Keratinocyte (primary cell): ENCODE measurements at regions not wholly inside any gene's neighbourhood (a gene's known extent, or its start where the extent isn't known, plus 50 kb on each side); places are given as distances from the start of the nearest gene placed in this dataset.

Source experiments
- DNase-seq: peaks from one replicate; pipeline ENCODE4 v3.0.0-alpha.2; 2011; ENCODE audit warnings: low read depth, missing footprints, low spot score
- FAIRE-seq: peaks from 2 replicates; lab custom pipeline; 2011; peaks lifted over from hg19 to GRCh38; lab: Jason Lieb, UNC
- H2AFZ ChIP-seq: 2 replicates; pipeline ENCODE4 v1.6.0; 2012; ENCODE audit warnings: low read length, control low read depth, inconsistent platforms; ENCODE audit not compliant: control insufficient read depth
- H3K27ac ChIP-seq: 2 replicates; pipeline ENCODE4 v1.5.1; 2011; ENCODE audit warnings: low read length; ENCODE audit not compliant: control insufficient read depth, insufficient read depth
- H3K27me3 ChIP-seq: 3 replicates; pipeline ENCODE4 v1.6.0; 2011; ENCODE audit warnings: low read length; ENCODE audit not compliant: control insufficient read depth, insufficient read depth; ENCODE audit errors: extremely low read depth
- H3K36me3 ChIP-seq, 2 experiments: 2 replicates in 1 of 2; 3 replicates in 1 of 2; pipeline ENCODE4 v1.5.1; 2011; ENCODE audit warnings: low read length in 2 of 2, mild to moderate bottlenecking in 1 of 2; ENCODE audit not compliant: control insufficient read depth in 2 of 2, insufficient read depth in 2 of 2; ENCODE audit errors: extremely low read depth in 1 of 2
- H3K4me1 ChIP-seq: 3 replicates; pipeline ENCODE4 v1.5.1; 2011; ENCODE audit warnings: low read length; ENCODE audit not compliant: control insufficient read depth, insufficient read depth; ENCODE audit errors: extremely low read depth
- H3K4me2 ChIP-seq: 3 replicates; pipeline ENCODE4 v1.6.0; 2011; ENCODE audit warnings: low read depth, low read length; ENCODE audit not compliant: control insufficient read depth, insufficient read depth; ENCODE audit errors: extremely low read depth
- H3K4me3 ChIP-seq, 3 experiments: fragments of 200-600 bp in 1 of 3; sonication (generic) in 1 of 3; 2 replicates in 2 of 3; 3 replicates in 1 of 3; pipeline ENCODE4 v1.5.1; 2011 to 2016; ENCODE audit warnings: low read length in 3 of 3, mild to moderate bottlenecking in 3 of 3, control low read depth in 2 of 3, inconsistent platforms in 1 of 3, low read depth in 1 of 3, mixed read lengths in 1 of 3, mixed run types in 1 of 3, moderate library complexity in 1 of 3; ENCODE audit not compliant: control insufficient read depth in 2 of 3, insufficient read depth in 2 of 3; ENCODE audit errors: extremely low read depth in 1 of 3
- H3K79me2 ChIP-seq: 2 replicates; pipeline ENCODE4 v1.6.0; 2012; ENCODE audit warnings: low read length; ENCODE audit not compliant: control insufficient read depth, insufficient read depth
- H3K9ac ChIP-seq: 3 replicates; pipeline ENCODE4 v1.6.0; 2011; ENCODE audit warnings: low read length; ENCODE audit not compliant: control insufficient read depth, insufficient read depth; ENCODE audit errors: extremely low read depth
- H3K9me1 ChIP-seq: 3 replicates; pipeline ENCODE4 v1.6.0; 2011; ENCODE audit warnings: low read length; ENCODE audit not compliant: control insufficient read depth, insufficient read depth; ENCODE audit errors: extremely low read depth
- H3K9me3 ChIP-seq: 2 replicates; pipeline ENCODE4 v1.5.1; 2012; ENCODE audit warnings: low read depth, low read length; ENCODE audit not compliant: control insufficient read depth
- H4K20me1 ChIP-seq: 3 replicates; pipeline ENCODE4 v1.6.0; 2011; ENCODE audit warnings: low read length; ENCODE audit not compliant: control insufficient read depth, insufficient read depth; ENCODE audit errors: extremely low read depth
- EZH2 ChIP-seq: IDR thresholded peaks from one replicate; pipeline ENCODE4 v1.6.1; 2012; ENCODE audit warnings: inconsistent platforms, mild to moderate bottlenecking, low read length, moderate library complexity
- dilution Hi-C: fragments of 300-500 bp; cut with MboI; formaldehyde crosslinking; loops from one replicate; pipeline ENCODE4 v1.7.0; 2020; ENCODE audit warnings: low sequenced_read_pairs; ENCODE audit not compliant: extremely low pct_ligation_motif_present
- TF ChIP-seq, protein P1 (sequence below), 3 experiments: IDR thresholded peaks in 1 of 3; conservative IDR thresholded peaks in 1 of 3; optimal IDR thresholded peaks in 1 of 3; 2 replicates in 2 of 3; 3 replicates in 1 of 3; pipeline versions ENCODE3 to v1.5.1; 2011; ENCODE audit warnings: low read length in 3 of 3, mild to moderate bottlenecking in 3 of 3, moderate library complexity in 2 of 3, control low read depth in 1 of 3, inconsistent platforms in 1 of 3; ENCODE audit not compliant: insufficient read depth in 2 of 3; ENCODE audit errors: extremely low read depth in 1 of 3

DNA sequence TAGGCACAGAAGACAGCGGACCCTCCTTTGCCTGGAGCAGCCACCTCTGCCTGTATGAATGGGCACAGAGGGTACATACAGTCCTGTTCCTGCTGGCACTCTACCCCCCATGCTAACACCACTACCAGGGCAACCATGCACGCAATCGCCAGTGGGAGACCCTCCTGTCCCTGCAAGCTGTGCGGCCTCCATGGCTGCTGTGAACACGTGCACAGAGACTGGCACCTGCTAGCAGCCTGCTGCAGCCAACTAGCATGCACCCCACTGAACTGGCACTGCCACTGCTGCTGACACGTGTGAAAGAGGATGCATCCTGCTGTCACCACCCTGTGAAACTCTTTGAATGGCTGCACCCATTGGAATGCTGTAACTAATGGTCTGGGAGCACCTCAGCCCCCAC lies 885.2 kb upstream of the ARRDC3 start:
- DNase-seq (no peak), FAIRE-seq (no peak)
- Histone ChIP-seq H3K27me3 (no peaks in the 10 kb centered on the region), H3K4me2 (no peak overlapping the region), H4K20me1 (no peaks in the 10 kb centered on the region), H3K4me3 (no peak overlapping the region), H2AFZ (no peak overlapping the region), H3K79me2 (no peaks in the 10 kb centered on the region), H3K4me1 (no peaks in the 10 kb centered on the region), H3K27ac (no peak overlapping the region), H3K36me3 (no peaks in the 10 kb centered on the region), H3K9me1 (no peaks in the 10 kb centered on the region), H3K9me3 (no peaks in the 10 kb centered on the region), H3K9ac (no peak overlapping the region)
- no peak for TF ChIP-seq EZH2
- TF ChIP-seq, protein P1, sequence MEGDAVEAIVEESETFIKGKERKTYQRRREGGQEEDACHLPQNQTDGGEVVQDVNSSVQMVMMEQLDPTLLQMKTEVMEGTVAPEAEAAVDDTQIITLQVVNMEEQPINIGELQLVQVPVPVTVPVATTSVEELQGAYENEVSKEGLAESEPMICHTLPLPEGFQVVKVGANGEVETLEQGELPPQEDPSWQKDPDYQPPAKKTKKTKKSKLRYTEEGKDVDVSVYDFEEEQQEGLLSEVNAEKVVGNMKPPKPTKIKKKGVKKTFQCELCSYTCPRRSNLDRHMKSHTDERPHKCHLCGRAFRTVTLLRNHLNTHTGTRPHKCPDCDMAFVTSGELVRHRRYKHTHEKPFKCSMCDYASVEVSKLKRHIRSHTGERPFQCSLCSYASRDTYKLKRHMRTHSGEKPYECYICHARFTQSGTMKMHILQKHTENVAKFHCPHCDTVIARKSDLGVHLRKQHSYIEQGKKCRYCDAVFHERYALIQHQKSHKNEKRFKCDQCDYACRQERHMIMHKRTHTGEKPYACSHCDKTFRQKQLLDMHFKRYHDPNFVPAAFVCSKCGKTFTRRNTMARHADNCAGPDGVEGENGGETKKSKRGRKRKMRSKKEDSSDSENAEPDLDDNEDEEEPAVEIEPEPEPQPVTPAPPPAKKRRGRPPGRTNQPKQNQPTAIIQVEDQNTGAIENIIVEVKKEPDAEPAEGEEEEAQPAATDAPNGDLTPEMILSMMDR (optimal IDR thresholded peaks at IDR 0.05 in 1 of 3, IDR thresholded peaks at IDR 0.05 in 1 of 3, conservative IDR thresholded peaks at IDR 0.05 in 1 of 3; ENCODE audit: extremely low read depth in 1 of 3, insufficient read depth in 2 of 3, low read length in 3 of 3), result no peak
- dilution Hi-C loops, result no loop called here

DNA sequence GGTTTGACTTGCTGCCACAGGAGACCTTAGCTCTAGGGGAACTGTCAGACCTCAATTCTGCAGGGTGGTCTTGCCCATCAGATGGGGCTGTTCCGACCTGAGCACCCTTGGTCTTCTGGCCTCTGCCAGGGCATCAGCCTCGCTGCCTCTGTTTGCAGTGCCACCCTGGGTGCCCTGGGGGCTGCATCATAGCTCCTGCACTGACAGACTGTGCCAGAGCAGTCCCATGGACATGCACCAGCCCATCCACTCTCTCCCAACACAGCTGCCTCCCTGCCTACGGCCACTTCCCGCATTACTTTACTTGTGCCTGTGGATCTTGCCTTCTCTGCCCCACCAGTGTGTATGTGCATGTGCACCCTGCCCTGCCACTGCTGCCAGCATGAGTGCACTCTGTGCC lies 884.7 kb upstream of the ARRDC3 start:
- no peak overlapping the region for H3K4me2 ChIP-seq
- H3K4me1 ChIP-seq, result no peaks in the 10 kb centered on the region
- H3K4me3 ChIP-seq, result no peak overlapping the region
- no peak overlapping the region for H3K27ac ChIP-seq
- dilution Hi-C loops, result no loop called here
- no peak overlapping the region for H2AFZ ChIP-seq
- H3K9ac ChIP-seq, result no peak overlapping the region
- no peaks in the 10 kb centered on the region for H3K79me2 ChIP-seq
- H4K20me1 ChIP-seq, result no peaks in the 10 kb centered on the region
- no peak for FAIRE-seq
- TF ChIP-seq EZH2, result no peak
- TF ChIP-seq, protein P1 (optimal IDR thresholded peaks at IDR 0.05 in 1 of 3, IDR thresholded peaks at IDR 0.05 in 1 of 3, conservative IDR thresholded peaks at IDR 0.05 in 1 of 3; ENCODE audit: extremely low read depth in 1 of 3, insufficient read depth in 2 of 3, low read length in 3 of 3), result no peak
- no peak for DNase-seq
- no peaks in the 10 kb centered on the region for H3K36me3 ChIP-seq
- no peaks in the 10 kb centered on the region for H3K9me3 ChIP-seq
- no peaks in the 10 kb centered on the region for H3K9me1 ChIP-seq
- H3K27me3 ChIP-seq, result no peaks in the 10 kb centered on the region
